Nephron (organoid): ENCODE measurements at regions not wholly inside any gene's neighbourhood (a gene's known extent, or its start where the extent isn't known, plus 50 kb on each side); places are given as distances from the start of the nearest gene placed in this dataset.

ENCODE experiments used
- H3K27ac Mint-ChIP-seq, 3 experiments: 2 replicates each; pipeline ENCODE4 v1.8.0; 2020; ENCODE audit warnings: mixed read lengths in 3 of 3, mild to moderate bottlenecking in 2 of 3, moderate library complexity in 1 of 3
- H3K27me3 Mint-ChIP-seq: 2 replicates; pipeline ENCODE4 v1.8.0; 2021; ENCODE audit warnings: low read depth, mild to moderate bottlenecking, moderate library complexity, mixed read lengths
- H3K36me3 Mint-ChIP-seq: 2 replicates; pipeline ENCODE4 v1.8.0; 2020; ENCODE audit warnings: low read depth, mixed read lengths
- H3K4me1 Mint-ChIP-seq: 2 replicates; pipeline ENCODE4 v1.8.0; 2020; ENCODE audit warnings: mixed read lengths
- H3K4me3 Mint-ChIP-seq, 3 experiments: 2 replicates each; pipeline ENCODE4 v1.8.0; 2020; ENCODE audit warnings: mild to moderate bottlenecking in 3 of 3, mixed read lengths in 3 of 3, moderate library complexity in 2 of 3
- H3K9me3 Mint-ChIP-seq: 2 replicates; pipeline ENCODE4 v1.8.0; 2020; ENCODE audit warnings: mixed read lengths
- CTCF ChIP-seq, 3 experiments: fragments of 200-600 bp; sonication (generic); IDR thresholded peaks; one replicate each; pipeline ENCODE4 v1.5.0; 2021; ENCODE audit warnings: antibody characterized with exemption in 3 of 3; ENCODE audit not compliant: unreplicated experiment in 3 of 3

- peaks cover 14% of the 10 kb centered on the region for H3K9me3 Mint-ChIP-seq
- no peak overlapping the region for H3K27ac Mint-ChIP-seq
- TF ChIP-seq CTCF (IDR thresholded peaks at IDR 0.05; ENCODE audit: unreplicated experiment in 3 of 3), result no peak
- H3K36me3 Mint-ChIP-seq, result no peaks in the 10 kb centered on the region
- H3K4me3 Mint-ChIP-seq, result no peak overlapping the region
- H3K27me3 Mint-ChIP-seq, result no peaks in the 10 kb centered on the region
- H3K4me1 Mint-ChIP-seq, result no peaks in the 10 kb centered on the region
Measured at GRCh38 chr14:43934102-43934501, 573.0 kb downstream of the FSCB start.

DNA sequence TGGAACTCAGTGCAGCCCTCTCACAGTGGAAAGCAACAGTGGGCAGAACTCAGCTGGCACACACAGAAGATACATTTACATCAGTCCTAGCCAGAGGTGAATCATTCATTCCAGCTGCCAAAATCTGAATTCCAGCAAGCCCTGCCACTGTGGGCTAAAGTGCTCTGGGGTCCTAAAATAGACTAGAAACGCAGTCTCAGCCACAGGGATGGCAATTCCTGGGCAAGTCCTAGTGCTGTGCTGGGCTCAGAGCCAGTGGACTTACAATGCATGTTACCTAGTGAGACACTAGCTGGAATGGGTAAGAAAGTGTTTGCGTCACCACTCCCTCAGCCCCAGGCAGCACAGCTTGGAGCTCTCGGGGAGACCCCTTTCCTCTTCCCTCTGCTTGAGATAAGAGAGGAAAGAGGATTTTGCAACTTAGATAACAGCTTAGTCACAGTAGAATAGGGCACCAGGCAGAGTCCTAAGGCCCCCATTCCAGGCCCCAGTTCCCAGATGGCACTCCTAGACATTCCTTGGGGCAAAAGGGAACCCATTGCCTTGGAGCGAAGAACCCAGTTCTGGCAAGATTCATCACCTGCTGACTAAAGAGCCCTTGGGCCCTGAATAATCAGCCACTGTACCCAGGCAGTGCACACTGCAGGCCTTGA lies 592.9 kb downstream of the FSCB start:
- no peaks in the 10 kb centered on the region for H3K27me3 Mint-ChIP-seq
- H3K27ac Mint-ChIP-seq, result no peak overlapping the region

GRCh38 chr14:43903209-43903608 lies 603.9 kb downstream of the FSCB start:
- no peaks in the 10 kb centered on the region for H3K27me3 Mint-ChIP-seq
- H3K36me3 Mint-ChIP-seq, result no peaks in the 10 kb centered on the region

More for the DNA sequence above, 592.9 kb downstream of the FSCB start:
- Mint-ChIP-seq H3K9me3 (no peaks in the 10 kb centered on the region), H3K36me3 (no peaks in the 10 kb centered on the region), H3K4me1 (no peaks in the 10 kb centered on the region), H3K4me3 (no peak overlapping the region)
- TF ChIP-seq CTCF (IDR thresholded peaks at IDR 0.05; ENCODE audit: unreplicated experiment in 3 of 3), result no peak

GRCh38 chr14:43901911-43902673 lies 605.0 kb downstream of the FSCB start:
- no peaks in the 10 kb centered on the region for H3K9me3 Mint-ChIP-seq
- no peak overlapping the region for H3K4me3 Mint-ChIP-seq
- peak overlapping the region in 2 of 3 experiments; percentile 14 to 57 for H3K27ac Mint-ChIP-seq
- TF ChIP-seq CTCF (IDR thresholded peaks at IDR 0.05; ENCODE audit: unreplicated experiment in 3 of 3), result no peak
- peaks cover 3% of the 10 kb centered on the region for H3K27me3 Mint-ChIP-seq
- H3K36me3 Mint-ChIP-seq, result no peaks in the 10 kb centered on the region
- H3K4me1 Mint-ChIP-seq, result peaks cover 20% of the 10 kb centered on the region

More at GRCh38 chr14:43903209-43903608, 603.9 kb downstream of the FSCB start:
- peaks cover 20% of the 10 kb centered on the region for H3K4me1 Mint-ChIP-seq
- TF ChIP-seq CTCF (IDR thresholded peaks at IDR 0.05; ENCODE audit: unreplicated experiment in 3 of 3), result no peak
- no peak overlapping the region for H3K4me3 Mint-ChIP-seq
- H3K9me3 Mint-ChIP-seq, result no peaks in the 10 kb centered on the region
- no peak overlapping the region for H3K27ac Mint-ChIP-seq

GRCh38 chr14:43900173-43900655 lies 606.9 kb downstream of the FSCB start:
- Mint-ChIP-seq H3K9me3 (no peaks in the 10 kb centered on the region), H3K36me3 (no peaks in the 10 kb centered on the region), H3K27ac (no peak overlapping the region), H3K4me3 (no peak overlapping the region), H3K4me1 (peaks cover 20% of the 10 kb centered on the region), H3K27me3 (peaks cover 5% of the 10 kb centered on the region)
- no peak for TF ChIP-seq CTCF (IDR thresholded peaks at IDR 0.05; ENCODE audit: unreplicated experiment in 3 of 3)
